Spleen (tissue), 11 donors: ENCODE measurements at regions not wholly inside any gene's neighbourhood (a gene's known extent, or its start where the extent isn't known, plus 50 kb on each side); places are given as distances from the start of the nearest gene placed in this dataset.

Experiments used
- DNase-seq: peaks from one replicate; pipeline ENCODE4 v3.0.0-alpha.2; 2020
- H3K27ac ChIP-seq, 8 donors: fragments of 200-600 bp; sonication (generic) in 7 of 8; 1 replicate in 4 of 8; 2 replicates in 4 of 8; pipeline versions ENCODE4 v1.5.0 to v1.8.0; 2016 to 2021; ENCODE audit warnings: inconsistent platforms in 4 of 8, mild to moderate bottlenecking in 4 of 8, moderate library complexity in 1 of 8
- H3K27me3 ChIP-seq, 7 donors: fragments of 200-600 bp; sonication (generic) in 6 of 7; replicated peaks in 1 of 7; 1 replicate in 4 of 7; 2 replicates in 3 of 7; pipeline versions ENCODE4 v1.5.0 to v1.8.0; 2016 to 2021; ENCODE audit warnings: inconsistent platforms in 3 of 7, mild to moderate bottlenecking in 1 of 7
- H3K36me3 ChIP-seq, 6 donors: fragments of 200-600 bp; sonication (generic) in 5 of 6; 1 replicate in 4 of 6; 2 replicates in 2 of 6; pipeline versions ENCODE4 v1.5.0 to v1.8.0; 2016 to 2021; ENCODE audit warnings: inconsistent platforms in 2 of 6
- H3K4me1 ChIP-seq, 6 donors: fragments of 200-600 bp; sonication (generic) in 5 of 6; 1 replicate in 3 of 6; 2 replicates in 3 of 6; pipeline versions ENCODE4 v1.5.0 to v1.8.0; 2016 to 2021; ENCODE audit warnings: inconsistent platforms in 3 of 6
- H3K4me3 ChIP-seq, 8 donors: fragments of 200-600 bp; sonication (generic) in 7 of 8; 1 replicate in 4 of 8; 2 replicates in 4 of 8; pipeline versions ENCODE4 v1.5.0 to v1.8.0; 2016 to 2021; ENCODE audit warnings: inconsistent platforms in 4 of 8, mild to moderate bottlenecking in 4 of 8, moderate library complexity in 2 of 8
- H3K9me3 ChIP-seq, 8 donors: fragments of 200-600 bp; sonication (generic) in 7 of 8; 1 replicate in 4 of 8; 2 replicates in 4 of 8; pipeline versions ENCODE4 v1.5.0 to v1.8.0; 2016 to 2021; ENCODE audit warnings: inconsistent platforms in 4 of 8
- POLR2A ChIP-seq, 3 donors: fragments of 450-650 bp; IDR thresholded peaks; one replicate each; pipeline ENCODE4 v1.5.1; 2017; ENCODE audit warnings: antibody characterized with exemption in 3 of 3, mild to moderate bottlenecking in 1 of 3
- POLR2AphosphoS5 ChIP-seq, 3 donors: sonication (generic); formaldehyde crosslinking; IDR thresholded peaks; one replicate each; pipeline ENCODE4 v1.5.1; 2017; ENCODE audit warnings: antibody characterized with exemption in 3 of 3
- WGBS, 5 donors: extraction: QIAGEN DNeasy Blood & Tissue Kit in 3 of 5; methylation state at CpG; one replicate each; pipeline versions ENCODE4 v1.1.5 to v1.1.7; 2013 to 2018; 5-methylcytosine and 5-hydroxymethylcytosine counted together
- intact Hi-C: fragments of 100-400 bp; cut with DNase I; formaldehyde crosslinking; loops from one replicate; pipeline ENCODE4 v1.15.0; 2023; ENCODE audit warnings: low total_unique reads
- TF ChIP-seq, protein P1 (sequence below), 11 experiments: fragments of 200-600 bp in 7 of 11; fragments of 450-650 bp in 4 of 11; sonication (generic) in 4 of 11; IDR thresholded peaks in 8 of 11; conservative IDR thresholded peaks in 3 of 11; 1 replicate in 7 of 11; 2 replicates in 4 of 11; pipeline versions ENCODE4 v1.4.0 to v1.8.0; 2016 to 2021; ENCODE audit warnings: antibody characterized with exemption in 11 of 11, inconsistent platforms in 4 of 11, mild to moderate bottlenecking in 1 of 11
- donor health status: healthy with polysubstance abuse.
- donor health status: DM: no; HTN: no; CAD: no; lungs with moderate emphysema.
- donor health status: DM: no; HTN: no; CAD: no.
- donor health status: Bipolar disorder and iron deficiency.
- donor health status: healthy.
- donor health status: DM: no; HTN: no; CAD: no.
- donor health status: DM: yes; HTN: yes; CAD: no.

DNA sequence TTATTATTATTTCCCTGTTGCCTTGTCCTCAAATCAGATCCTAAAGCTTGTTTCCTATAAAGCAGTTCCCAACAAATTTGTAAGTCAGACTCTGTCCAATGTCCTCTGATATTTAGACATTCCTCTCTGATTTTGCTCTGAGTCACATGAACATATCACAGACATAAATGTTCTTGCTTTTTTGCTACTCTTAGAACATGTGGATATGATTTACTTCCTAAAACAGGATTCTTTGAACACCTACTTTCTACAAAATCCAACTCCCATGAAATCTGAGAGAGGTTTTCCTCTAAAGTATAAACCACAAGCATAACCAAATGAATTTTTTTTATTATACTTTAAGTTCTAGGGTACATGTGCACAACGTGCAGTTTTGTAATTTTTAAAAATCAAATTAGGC is 181.3 kb upstream of the SLC38A2 start:
- peaks cover 0 to 24% (median 2%) of the 10 kb centered on the region in 6 donors for H3K4me1 ChIP-seq
- 86 to 96% (median 90%) methylated on average over 1 of the region's 1 CpG for WGBS, 5 donors
- DNase-seq: no peak
- TF ChIP-seq POLR2AphosphoS5 (IDR thresholded peaks at IDR 0.05): no peak
- TF ChIP-seq, protein P1, sequence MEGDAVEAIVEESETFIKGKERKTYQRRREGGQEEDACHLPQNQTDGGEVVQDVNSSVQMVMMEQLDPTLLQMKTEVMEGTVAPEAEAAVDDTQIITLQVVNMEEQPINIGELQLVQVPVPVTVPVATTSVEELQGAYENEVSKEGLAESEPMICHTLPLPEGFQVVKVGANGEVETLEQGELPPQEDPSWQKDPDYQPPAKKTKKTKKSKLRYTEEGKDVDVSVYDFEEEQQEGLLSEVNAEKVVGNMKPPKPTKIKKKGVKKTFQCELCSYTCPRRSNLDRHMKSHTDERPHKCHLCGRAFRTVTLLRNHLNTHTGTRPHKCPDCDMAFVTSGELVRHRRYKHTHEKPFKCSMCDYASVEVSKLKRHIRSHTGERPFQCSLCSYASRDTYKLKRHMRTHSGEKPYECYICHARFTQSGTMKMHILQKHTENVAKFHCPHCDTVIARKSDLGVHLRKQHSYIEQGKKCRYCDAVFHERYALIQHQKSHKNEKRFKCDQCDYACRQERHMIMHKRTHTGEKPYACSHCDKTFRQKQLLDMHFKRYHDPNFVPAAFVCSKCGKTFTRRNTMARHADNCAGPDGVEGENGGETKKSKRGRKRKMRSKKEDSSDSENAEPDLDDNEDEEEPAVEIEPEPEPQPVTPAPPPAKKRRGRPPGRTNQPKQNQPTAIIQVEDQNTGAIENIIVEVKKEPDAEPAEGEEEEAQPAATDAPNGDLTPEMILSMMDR (IDR thresholded peaks at IDR 0.05 in 8 of 11, conservative IDR thresholded peaks at IDR 0.05 in 3 of 11): no peak
- TF ChIP-seq POLR2A (IDR thresholded peaks at IDR 0.05): no peak
- no peaks in the 10 kb centered on the region for H3K27me3 ChIP-seq
- H3K4me3 ChIP-seq: no peak overlapping the region
- intact Hi-C loops: no loop called here
- no peak overlapping the region for H3K27ac ChIP-seq
- no peaks in the 10 kb centered on the region for H3K9me3 ChIP-seq
- no peaks in the 10 kb centered on the region for H3K36me3 ChIP-seq

DNA sequence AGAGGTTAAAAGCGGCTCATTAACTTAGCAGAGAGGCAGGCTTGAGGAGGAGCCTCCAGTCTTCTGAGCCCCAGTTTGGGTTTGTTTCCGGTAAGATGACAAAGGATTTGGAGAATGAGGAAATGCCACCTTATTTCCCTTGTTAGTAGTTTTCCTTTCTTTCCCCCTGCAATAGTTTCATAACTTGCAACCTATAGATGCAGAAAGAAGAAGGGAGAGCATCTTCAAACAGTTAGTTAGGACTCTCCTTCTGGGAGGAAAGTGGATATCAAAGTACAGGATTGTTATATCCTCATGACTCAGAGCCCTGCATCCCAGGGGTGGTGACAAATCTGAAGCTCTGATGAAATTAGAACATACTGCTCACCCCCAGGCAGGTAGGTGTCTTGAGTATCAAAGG is 180.7 kb upstream of the SLC38A2 start:
- Histone ChIP-seq H3K27me3 (no peaks in the 10 kb centered on the region), H3K9me3 (no peaks in the 10 kb centered on the region), H3K36me3 (no peaks in the 10 kb centered on the region), H3K4me3 (no peak overlapping the region), H3K4me1 (peaks cover 0 to 27% (median 2%) of the 10 kb centered on the region in 6 donors), H3K27ac (peak overlapping the region in 1 of 8 donors; percentile 4)
- TF ChIP-seq, protein P1 (IDR thresholded peaks at IDR 0.05 in 8 of 11, conservative IDR thresholded peaks at IDR 0.05 in 3 of 11): no peak
- DNase-seq: no peak
- intact Hi-C loops: no loop called here
- WGBS, 5 donors: 63 to 85% (median 79%) methylated on average over 2 of the region's 2 CpGs

DNA sequence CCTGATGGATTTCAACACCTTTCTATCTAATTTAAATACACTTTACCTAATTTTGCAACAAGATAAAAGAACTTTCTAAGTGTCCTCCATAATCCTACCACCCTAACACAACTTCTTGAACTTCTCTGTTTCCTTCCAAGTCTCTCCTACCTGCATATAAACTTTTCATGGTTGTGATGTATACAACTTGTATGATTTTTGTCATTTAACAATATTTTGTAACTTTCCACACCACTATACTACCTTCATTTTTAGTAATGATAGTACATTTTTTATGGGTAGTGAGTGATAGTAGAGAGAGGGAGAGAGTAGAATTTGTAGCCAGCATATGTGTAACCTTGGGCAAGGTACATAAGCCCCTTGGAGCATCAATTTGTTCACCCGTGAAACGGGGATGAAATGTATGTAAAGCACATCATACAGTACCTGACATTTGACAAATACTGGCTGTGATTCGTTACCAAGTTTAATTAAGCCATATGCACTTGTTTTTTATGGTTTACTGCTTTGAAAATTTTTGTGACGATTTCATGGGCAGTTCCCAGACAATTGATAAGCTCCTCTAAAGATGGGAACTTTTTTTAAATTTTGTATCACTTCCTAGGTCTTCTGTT is 177.8 kb upstream of the SLC38A2 start:
- no peak overlapping the region for H3K4me3 ChIP-seq
- no peak for DNase-seq
- peaks cover 3 to 45% (median 14%) of the 10 kb centered on the region in 6 donors for H3K4me1 ChIP-seq
- TF ChIP-seq POLR2AphosphoS5 (IDR thresholded peaks at IDR 0.05): no peak
- TF ChIP-seq, protein P1 (IDR thresholded peaks at IDR 0.05 in 8 of 11, conservative IDR thresholded peaks at IDR 0.05 in 3 of 11): no peak
- TF ChIP-seq POLR2A (IDR thresholded peaks at IDR 0.05): no peak
- intact Hi-C loops: no loop called here
- peak overlapping the region in 2 of 8 donors; percentile 45 to 46 for H3K27ac ChIP-seq
- H3K9me3 ChIP-seq: peaks cover 0 to 4% (median 0%) of the 10 kb centered on the region in 8 donors
- no peaks in the 10 kb centered on the region for H3K36me3 ChIP-seq
- WGBS, 5 donors: 93 to 95% (median 95%) methylated on average over 4 of the region's 4 CpGs
- no peaks in the 10 kb centered on the region for H3K27me3 ChIP-seq

DNA sequence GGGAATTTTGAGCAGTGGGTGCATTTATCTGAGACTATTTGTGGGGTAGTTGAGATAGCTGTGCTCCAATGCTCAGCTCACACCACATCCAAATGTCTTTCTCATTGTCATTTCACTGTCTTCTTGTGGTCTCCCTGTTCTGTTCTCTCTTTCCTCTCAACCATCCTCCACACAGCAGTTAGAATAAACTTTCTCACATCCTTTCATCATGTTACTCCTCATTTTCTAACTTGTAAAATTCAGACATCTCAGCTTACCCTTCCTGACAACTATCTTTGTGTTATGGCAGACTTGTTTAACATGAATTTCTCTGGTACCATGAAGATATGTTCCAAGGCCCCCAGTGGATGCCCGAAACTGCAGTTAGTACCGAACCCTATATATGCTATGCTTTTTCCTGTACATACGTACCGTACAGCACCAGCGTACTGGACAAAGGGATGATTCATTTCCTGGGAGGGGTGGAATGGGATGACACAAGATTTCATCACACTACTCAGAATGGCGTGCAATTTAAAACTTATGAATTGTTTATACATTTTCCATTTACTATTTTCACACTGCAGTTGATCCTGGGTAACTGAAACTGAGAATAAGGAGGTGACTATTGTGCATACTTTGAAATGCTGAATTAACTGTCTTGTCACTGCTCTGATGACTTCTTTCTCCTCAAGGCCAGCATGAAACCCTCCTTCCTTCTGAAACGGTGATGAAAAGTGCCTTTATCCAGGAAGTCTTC is 177.1 kb upstream of the SLC38A2 start:
- Histone ChIP-seq H3K9me3 (peaks cover 0 to 7% (median 0%) of the 10 kb centered on the region in 8 donors), H3K4me1 (peaks cover 3 to 44% (median 14%) of the 10 kb centered on the region in 6 donors), H3K4me3 (no peak overlapping the region), H3K27ac (peak overlapping the region in 2 of 8 donors; percentile 45 to 46), H3K36me3 (no peaks in the 10 kb centered on the region), H3K27me3 (no peaks in the 10 kb centered on the region)
- WGBS, 5 donors: 36 to 76% (median 63%) methylated on average over 7 of the region's 7 CpGs
- TF ChIP-seq, protein P1 (IDR thresholded peaks at IDR 0.05 in 8 of 11, conservative IDR thresholded peaks at IDR 0.05 in 3 of 11): no peak
- TF ChIP-seq POLR2A (IDR thresholded peaks at IDR 0.05) (no peak), POLR2AphosphoS5 (IDR thresholded peaks at IDR 0.05) (no peak)
- no peak for DNase-seq
- intact Hi-C loops: no loop called here
